HCT116 (cell line): ENCODE measurements at regions not wholly inside any gene's neighbourhood (a gene's known extent, or its start where the extent isn't known, plus 50 kb on each side); places are given as distances from the start of the nearest gene placed in this dataset.
A peak's percentile ranks its signal among the peaks of the same experiment; 100 is the strongest.

Experiments
- ATAC-seq: fragments of 200-7000 bp; cut with Tn5 transposase; 2 replicates; pipeline ENCODE4 v1.9.1; 2020; ENCODE audit warnings: mild to moderate bottlenecking, moderate library complexity
- BruUV-seq: library from RNA; stranded (reverse); fragments of 400-500 nt; replicated peaks from 2 replicates; lab custom pipeline; 2021; lab: Mats Ljungman, UMichigan
- CTCF ChIA-PET: fragments of 300-600 bp; sonication (Branson Sonifier 250); formaldehyde crosslinking; loops from one replicate; lab custom pipeline; 2021; ENCODE audit warnings: antibody characterized with exemption; lab: Charles Lee
- POLR2A ChIA-PET: fragments of 300-600, 350-600 bp; sonication (Branson Sonifier 250); formaldehyde crosslinking; loops from one replicate; lab custom pipeline; 2021; ENCODE audit warnings: antibody characterized with exemption; lab: Charles Lee
- RAD21 ChIA-PET, 2 experiments: fragments of 300-600 bp; sonication (Branson Sonifier 250); formaldehyde crosslinking; loops; one replicate each; lab custom pipeline; 2023; ENCODE audit warnings: low total read pairs in 2 of 2; ENCODE audit not compliant: uncharacterized antibody in 2 of 2, unreplicated experiment in 2 of 2, low non-redundant PET in 1 of 2; lab: Charles Lee
- DNase-seq: peaks from one replicate; pipeline ENCODE4 v3.0.0-alpha.2; 2010; ENCODE audit warnings: low read depth, low spot score
- H2AFZ ChIP-seq: fragments of 200-600 bp; shearing (Covaris generic), sonication (generic); 2 replicates; pipeline ENCODE4 v1.6.1; 2017; ENCODE audit warnings: low read depth, mixed run types, mixed read lengths, antibody characterized with exemption, low read length; ENCODE audit not compliant: poor library complexity, severe bottlenecking
- H3K27ac ChIP-seq: 2 replicates; pipeline ENCODE4 v1.5.1; 2012; ENCODE audit warnings: low read depth, low read length
- H3K27me3 ChIP-seq: fragments of 200-600 bp; sonication (generic); 2 replicates; pipeline ENCODE4 v1.6.1; 2016; ENCODE audit warnings: mixed run types, low read length, mixed read lengths; ENCODE audit not compliant: insufficient read depth
- H3K36me3 ChIP-seq, 2 experiments: fragments of 200-500 bp in 1 of 2; fragments of 200-600 bp in 1 of 2; sonication (Bioruptor generic) in 1 of 2; sonication (generic) in 1 of 2; 2 replicates each; pipeline versions ENCODE4 v1.5.1 to v1.6.1; 2014 to 2016; ENCODE audit warnings: low read length in 2 of 2, inconsistent platforms in 1 of 2, mixed read lengths in 1 of 2, mixed run types in 1 of 2; ENCODE audit not compliant: insufficient read depth in 2 of 2, control insufficient read depth in 1 of 2
- H3K4me1 ChIP-seq, 2 experiments: fragments of 200-600 bp in 1 of 2; sonication (generic) in 1 of 2; 2 replicates each; pipeline versions ENCODE4 v1.5.1 to v1.6.1; 2012 to 2017; ENCODE audit warnings: low read length in 2 of 2, inconsistent platforms in 1 of 2, mild to moderate bottlenecking in 1 of 2, mixed read lengths in 1 of 2, mixed run types in 1 of 2, moderate library complexity in 1 of 2; ENCODE audit not compliant: insufficient read depth in 2 of 2, control insufficient read depth in 1 of 2
- H3K4me2 ChIP-seq: fragments of 200-600 bp; sonication (generic); 2 replicates; pipeline ENCODE4 v1.6.1; 2017; ENCODE audit warnings: mixed run types, low read length, mixed read lengths
- H3K4me3 ChIP-seq, 2 experiments: fragments of 200-600 bp in 1 of 2; sonication (generic) in 1 of 2; replicated peaks in 1 of 2; 2 replicates each; pipeline ENCODE4 v1.5.1; 2011 to 2016; ENCODE audit warnings: low read length in 2 of 2, control low read depth in 1 of 2, low read depth in 1 of 2, mild to moderate bottlenecking in 1 of 2, mixed read lengths in 1 of 2, mixed run types in 1 of 2
- H3K79me2 ChIP-seq: fragments of 200-600 bp; sonication (generic); 2 replicates; pipeline ENCODE4 v1.6.1; 2017; ENCODE audit warnings: mild to moderate bottlenecking, mixed run types, low read length, moderate library complexity, mixed read lengths; ENCODE audit not compliant: insufficient read depth
- H3K9ac ChIP-seq: fragments of 200-600 bp; sonication (generic); 2 replicates; pipeline ENCODE4 v1.6.1; 2016; ENCODE audit warnings: low read length, mixed read lengths
- H3K9me2 ChIP-seq: fragments of 200-600 bp; sonication (generic), shearing (Covaris generic); 2 replicates; pipeline ENCODE4 v1.6.1; 2017; ENCODE audit warnings: mixed run types, mild to moderate bottlenecking, moderate library complexity; ENCODE audit not compliant: insufficient read depth
- H3K9me3 ChIP-seq, 2 experiments: fragments of 200-500 bp in 1 of 2; fragments of 200-600 bp in 1 of 2; sonication (Bioruptor generic) in 1 of 2; sonication (generic) in 1 of 2; 2 replicates each; pipeline ENCODE4 v1.6.1; 2014 to 2017; ENCODE audit warnings: low read length in 2 of 2, mixed read lengths in 2 of 2, inconsistent platforms in 1 of 2, low read depth in 1 of 2, mild to moderate bottlenecking in 1 of 2, mixed run types in 1 of 2, moderate library complexity in 1 of 2; ENCODE audit not compliant: control insufficient read depth in 1 of 2, insufficient read depth in 1 of 2
- H4K20me1 ChIP-seq: fragments of 200-600 bp; sonication (generic), shearing (Covaris generic); 2 replicates; pipeline ENCODE4 v1.6.1; 2017; ENCODE audit warnings: mixed run types, mild to moderate bottlenecking, moderate library complexity; ENCODE audit not compliant: insufficient read depth
- JUND ChIP-seq: IDR thresholded peaks from 2 replicates; pipeline ENCODE4 v1.6.1; 2012
- RAD21 ChIP-seq: IDR thresholded peaks from 2 replicates; pipeline ENCODE4 v1.6.1; 2012; ENCODE audit warnings: low read depth, mild to moderate bottlenecking
- SP1 ChIP-seq: IDR thresholded peaks from 2 replicates; pipeline ENCODE4 v1.6.1; 2012; ENCODE audit warnings: low read depth
- SRF ChIP-seq: IDR thresholded peaks from 2 replicates; pipeline ENCODE4 v1.6.1; 2012; ENCODE audit warnings: low read depth
- intact Hi-C: fragments of 100-400 bp; cut with micrococcal nuclease; formaldehyde crosslinking; loops from 2 replicates; pipeline ENCODE4 v1.10.0; 2022
- TF ChIP-seq, protein P1 (sequence below), 3 experiments: fragments of 200-600 bp in 1 of 3; sonication (generic) in 1 of 3; IDR thresholded peaks in 2 of 3; conservative IDR thresholded peaks in 1 of 3; 2 replicates each; pipeline ENCODE4 v1.5.1; 2012 to 2017; ENCODE audit warnings: low read depth in 2 of 3, low read length in 2 of 3, antibody characterized with exemption in 1 of 3, borderline replicate concordance in 1 of 3, control low read depth in 1 of 3, mild to moderate bottlenecking in 1 of 3, mixed read lengths in 1 of 3, mixed run types in 1 of 3, moderate library complexity in 1 of 3; ENCODE audit not compliant: insufficient read depth in 1 of 3
- TF ChIP-seq, protein P2 (sequence below): IDR thresholded peaks from 2 replicates; pipeline ENCODE4 v1.6.1; 2012

DNA sequence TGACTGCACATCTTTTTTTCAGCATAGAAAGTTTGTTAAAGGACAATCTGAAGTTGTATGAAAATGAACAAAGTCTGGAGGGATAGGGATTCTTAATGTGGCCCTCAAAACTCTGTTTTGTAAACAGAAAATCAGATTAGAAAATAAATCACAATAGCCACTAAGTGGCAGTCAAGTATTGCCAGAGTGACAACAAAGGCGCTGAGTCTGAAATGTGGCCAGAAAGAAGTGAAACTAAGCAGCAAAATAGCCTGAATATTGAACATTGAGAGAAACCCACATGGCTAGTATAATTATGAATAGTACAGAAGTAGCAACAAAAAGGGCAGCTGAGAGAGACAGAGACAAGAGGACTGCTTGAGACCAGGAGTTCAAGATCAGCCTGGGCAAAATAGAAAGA, 81.1 kb upstream of the CT45A1 start:
- H3K4me1 ChIP-seq = no peaks in the 10 kb centered on the region
- H3K4me2 ChIP-seq = no peak overlapping the region
- intact Hi-C loops = loop anchor here (5.0 kb wide), 1 partner anchor 300 kb away; no protein-coding TSS in a partner anchor
- no peaks in the 10 kb centered on the region for H3K27me3 ChIP-seq
- H3K79me2 ChIP-seq = no peaks in the 10 kb centered on the region
- TF ChIP-seq RAD21 = peak; percentile 45
- TF ChIP-seq, protein P1, sequence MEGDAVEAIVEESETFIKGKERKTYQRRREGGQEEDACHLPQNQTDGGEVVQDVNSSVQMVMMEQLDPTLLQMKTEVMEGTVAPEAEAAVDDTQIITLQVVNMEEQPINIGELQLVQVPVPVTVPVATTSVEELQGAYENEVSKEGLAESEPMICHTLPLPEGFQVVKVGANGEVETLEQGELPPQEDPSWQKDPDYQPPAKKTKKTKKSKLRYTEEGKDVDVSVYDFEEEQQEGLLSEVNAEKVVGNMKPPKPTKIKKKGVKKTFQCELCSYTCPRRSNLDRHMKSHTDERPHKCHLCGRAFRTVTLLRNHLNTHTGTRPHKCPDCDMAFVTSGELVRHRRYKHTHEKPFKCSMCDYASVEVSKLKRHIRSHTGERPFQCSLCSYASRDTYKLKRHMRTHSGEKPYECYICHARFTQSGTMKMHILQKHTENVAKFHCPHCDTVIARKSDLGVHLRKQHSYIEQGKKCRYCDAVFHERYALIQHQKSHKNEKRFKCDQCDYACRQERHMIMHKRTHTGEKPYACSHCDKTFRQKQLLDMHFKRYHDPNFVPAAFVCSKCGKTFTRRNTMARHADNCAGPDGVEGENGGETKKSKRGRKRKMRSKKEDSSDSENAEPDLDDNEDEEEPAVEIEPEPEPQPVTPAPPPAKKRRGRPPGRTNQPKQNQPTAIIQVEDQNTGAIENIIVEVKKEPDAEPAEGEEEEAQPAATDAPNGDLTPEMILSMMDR (IDR thresholded peaks at IDR 0.05 in 2 of 3, conservative IDR thresholded peaks at IDR 0.05 in 1 of 3; ENCODE audit: borderline replicate concordance in 1 of 3, insufficient read depth in 1 of 3, low read depth in 2 of 3, low read length in 2 of 3) = peak in 1 of 3 experiments; percentile 22; a peak in 1 of 6 replicates
- no peak for TF ChIP-seq SP1
- CTCF ChIA-PET = no interaction called here
- no peak overlapping the region for H3K27ac ChIP-seq
- DNase-seq (no peak), ATAC-seq (no peak)
- POLR2A ChIA-PET = no interaction called here
- no peaks in the 10 kb centered on the region for H3K36me3 ChIP-seq
- RAD21 ChIA-PET = no interaction called here
- BruUV-seq = no TSS peak
- no peaks in the 10 kb centered on the region for H4K20me1 ChIP-seq
- no peak overlapping the region for H3K9ac ChIP-seq
- H3K9me2 ChIP-seq = no peaks in the 10 kb centered on the region
- no peak overlapping the region for H2AFZ ChIP-seq
- no peak overlapping the region for H3K4me3 ChIP-seq
- no peaks in the 10 kb centered on the region for H3K9me3 ChIP-seq

DNA sequence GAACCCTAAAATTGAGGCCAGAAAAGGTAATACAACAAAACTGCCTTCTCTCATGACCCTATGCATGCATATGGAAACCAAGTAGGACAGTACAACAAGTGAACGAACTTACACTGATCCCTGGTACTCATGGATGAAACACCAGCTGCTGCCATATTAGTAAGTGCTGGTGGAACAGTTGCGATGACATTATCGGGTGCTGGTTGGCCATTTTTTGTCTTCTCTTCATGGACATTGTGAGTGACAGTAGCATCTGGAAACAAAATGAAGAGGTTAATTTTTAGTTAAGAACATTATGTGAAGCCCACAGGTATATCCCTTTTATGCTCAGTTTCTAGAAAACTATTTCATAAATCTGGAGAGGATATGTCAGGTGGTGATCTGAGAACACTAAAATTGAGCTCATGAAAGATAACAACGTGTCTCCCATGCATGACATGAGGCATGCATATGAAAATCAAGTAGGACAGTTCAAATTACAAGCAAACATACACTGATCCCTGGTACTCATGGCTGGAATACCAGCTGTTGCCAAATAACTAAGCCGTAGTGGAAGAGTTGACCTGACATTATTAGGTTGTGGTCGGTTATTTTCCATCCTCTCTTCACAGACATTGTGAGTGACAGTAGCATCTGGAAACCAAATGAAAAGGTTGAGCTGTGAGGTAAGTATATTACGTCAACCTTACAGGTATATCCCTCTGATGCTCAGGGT, 74.2 kb upstream of the CT45A1 start:
- no peak for ATAC-seq

More for the DNA sequence above, 74.2 kb upstream of the CT45A1 start:
- BruUV-seq = no TSS peak
- Histone ChIP-seq H3K4me3 (no peak overlapping the region), H3K4me2 (no peak overlapping the region), H3K9me2 (no peaks in the 10 kb centered on the region), H4K20me1 (no peaks in the 10 kb centered on the region), H3K36me3 (no peaks in the 10 kb centered on the region), H3K27ac (no peak overlapping the region), H3K27me3 (no peaks in the 10 kb centered on the region), H3K9me3 (no peaks in the 10 kb centered on the region), H2AFZ (no peak overlapping the region), H3K9ac (no peak overlapping the region), H3K79me2 (no peaks in the 10 kb centered on the region), H3K4me1 (no peaks in the 10 kb centered on the region)
- RAD21 ChIA-PET = no interaction called here
- no peak for DNase-seq
- POLR2A ChIA-PET = no interaction called here
- TF ChIP-seq, protein P2, sequence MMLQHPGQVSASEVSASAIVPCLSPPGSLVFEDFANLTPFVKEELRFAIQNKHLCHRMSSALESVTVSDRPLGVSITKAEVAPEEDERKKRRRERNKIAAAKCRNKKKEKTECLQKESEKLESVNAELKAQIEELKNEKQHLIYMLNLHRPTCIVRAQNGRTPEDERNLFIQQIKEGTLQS = no peak
- TF ChIP-seq JUND (no peak), SRF (no peak)
- intact Hi-C loops = no loop called here
- CTCF ChIA-PET = no interaction called here
